ENCODE measurements at regions not wholly inside any gene's neighbourhood (a gene's known extent, or its start where the extent isn't known, plus 50 kb on each side); places are given as distances from the start of the nearest gene placed in this dataset.
"Not testable (repeated sequence)": the region's sequence is repeated elsewhere in the genome, so short reads cannot be mapped to it uniquely, and the experiment has no call there.

DNA sequence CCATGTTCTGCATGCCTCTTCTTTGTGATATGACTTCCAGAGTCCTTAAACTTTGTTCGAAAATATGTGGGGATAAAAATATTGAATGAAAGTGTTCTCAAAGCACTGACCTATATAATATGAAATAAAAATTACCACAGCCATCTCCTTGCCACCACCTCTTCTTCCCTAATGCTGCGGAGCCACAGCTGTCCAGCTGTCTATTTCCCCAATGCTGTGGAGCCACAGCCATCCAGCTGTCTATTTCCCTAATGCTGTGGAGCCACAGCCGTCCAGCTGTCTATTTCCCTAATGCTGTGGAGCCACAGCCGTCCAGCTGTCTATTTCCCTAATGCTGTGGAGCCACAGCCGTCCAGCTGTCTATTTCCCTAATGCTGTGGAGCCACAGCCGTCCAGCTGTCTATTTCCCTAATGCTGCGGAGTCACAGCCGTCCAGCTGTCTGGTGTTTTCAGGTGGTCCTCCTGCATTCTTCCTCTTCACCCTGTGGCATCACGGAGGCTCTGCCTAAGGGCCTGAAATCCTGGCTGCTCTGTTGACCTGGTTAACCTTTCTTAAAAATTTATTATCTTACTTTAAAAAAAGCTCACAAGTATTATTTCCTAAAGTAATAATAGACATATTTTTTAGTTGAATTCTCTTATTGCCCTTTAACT, 266.1 kb upstream of the MEX3C start:
- Histone ChIP-seq H3K27me3 (no peaks in the 10 kb centered on the region), H3K36me3 (no peaks in the 10 kb centered on the region), H3K9me3 (no peaks in the 10 kb centered on the region), H3K4me3 (no peak overlapping the region)
- DNase-seq: no peak

DNA sequence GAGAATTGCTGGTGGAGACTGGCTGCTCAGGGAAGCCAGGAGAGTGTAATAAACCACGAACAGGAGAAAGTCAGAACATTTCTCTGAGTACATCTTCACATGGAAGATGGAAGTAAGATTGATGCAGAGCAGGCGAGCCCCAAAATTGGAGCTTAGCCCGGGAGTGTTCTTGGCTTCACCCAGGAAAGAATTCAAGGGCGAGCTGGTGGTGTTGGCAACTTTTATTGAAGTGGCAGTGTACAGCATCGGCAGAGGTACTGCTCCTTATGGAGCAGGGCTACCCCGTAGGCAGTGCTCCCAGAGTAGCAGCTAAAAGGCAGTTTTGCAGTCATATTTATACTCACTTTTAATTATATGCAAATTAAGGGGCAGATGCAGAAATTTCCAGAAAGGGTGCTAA, 281.4 kb upstream of the MEX3C start:
- H3K4me3 ChIP-seq: no peak overlapping the region
- H3K36me3 ChIP-seq: no peaks in the 10 kb centered on the region
- H3K27me3 ChIP-seq: no peaks in the 10 kb centered on the region
- no peaks in the 10 kb centered on the region for H3K9me3 ChIP-seq
- no peak for DNase-seq

DNA sequence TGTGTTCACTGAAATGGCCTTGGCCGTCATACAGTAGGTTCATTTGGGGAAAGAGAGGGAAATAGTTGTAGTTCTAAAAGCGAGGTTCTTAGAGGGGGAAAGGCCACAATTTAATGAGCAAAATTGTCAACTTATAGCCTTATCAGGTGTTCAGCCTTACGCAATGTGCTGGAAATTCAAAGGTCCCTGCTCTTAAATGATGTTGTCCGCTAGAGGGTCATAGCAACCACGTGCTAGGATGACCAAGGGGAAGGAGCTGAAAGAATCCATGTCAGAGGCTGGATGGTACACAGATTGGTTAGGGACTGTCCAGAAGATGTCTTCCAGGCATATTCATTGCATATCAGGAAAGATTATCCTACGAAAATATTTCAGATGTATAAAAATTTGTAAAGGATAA, 282.3 kb upstream of the MEX3C start:
- no peak for DNase-seq
- H3K36me3 ChIP-seq: no peaks in the 10 kb centered on the region
- no peaks in the 10 kb centered on the region for H3K9me3 ChIP-seq
- H3K4me3 ChIP-seq: no peak overlapping the region
- no peaks in the 10 kb centered on the region for H3K27me3 ChIP-seq

DNA sequence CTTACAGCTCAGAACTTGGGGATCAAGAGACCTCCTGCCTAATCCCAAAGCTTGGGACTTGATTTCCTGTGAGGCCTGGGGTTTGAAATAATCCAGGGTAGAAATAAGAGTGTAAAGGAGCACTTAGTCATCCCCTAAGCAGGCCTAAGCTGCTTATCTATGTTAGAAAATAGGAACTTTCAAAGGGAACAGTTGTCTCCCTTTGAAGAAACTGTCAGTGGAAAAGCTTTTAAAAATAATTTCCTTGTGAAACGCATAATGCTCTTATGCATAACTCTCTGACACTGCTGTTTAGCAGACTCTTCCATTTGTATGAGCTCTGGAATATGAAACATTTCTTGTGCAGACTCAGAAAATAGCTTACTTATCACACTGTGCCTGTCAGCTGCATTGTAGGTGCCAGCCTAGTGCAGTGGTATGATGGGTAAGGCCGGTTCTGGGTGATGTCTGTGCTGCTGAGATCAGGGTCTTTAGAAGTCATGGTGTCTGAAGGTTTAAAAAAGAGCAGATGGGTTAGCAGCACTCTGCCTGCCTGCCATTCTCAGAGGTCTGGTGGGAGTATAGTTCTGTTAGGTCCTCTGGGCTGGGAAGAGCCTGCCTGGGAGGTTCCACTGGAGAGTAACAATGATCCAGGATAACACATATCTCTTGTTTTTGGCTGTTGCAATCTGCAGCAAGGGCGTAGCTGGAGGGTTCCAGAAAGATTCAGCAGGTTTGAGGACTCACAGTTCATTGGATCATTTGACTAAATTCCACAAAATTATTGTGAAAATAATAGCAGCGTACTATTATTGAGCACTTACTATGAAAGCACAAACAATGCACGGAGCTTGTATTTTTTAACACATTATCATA, 283.2 kb upstream of the MEX3C start:
- DNase-seq: no peak
- Histone ChIP-seq H3K4me3 (no peak overlapping the region), H3K36me3 (no peaks in the 10 kb centered on the region), H3K27me3 (no peaks in the 10 kb centered on the region), H3K9me3 (no peaks in the 10 kb centered on the region)

DNA sequence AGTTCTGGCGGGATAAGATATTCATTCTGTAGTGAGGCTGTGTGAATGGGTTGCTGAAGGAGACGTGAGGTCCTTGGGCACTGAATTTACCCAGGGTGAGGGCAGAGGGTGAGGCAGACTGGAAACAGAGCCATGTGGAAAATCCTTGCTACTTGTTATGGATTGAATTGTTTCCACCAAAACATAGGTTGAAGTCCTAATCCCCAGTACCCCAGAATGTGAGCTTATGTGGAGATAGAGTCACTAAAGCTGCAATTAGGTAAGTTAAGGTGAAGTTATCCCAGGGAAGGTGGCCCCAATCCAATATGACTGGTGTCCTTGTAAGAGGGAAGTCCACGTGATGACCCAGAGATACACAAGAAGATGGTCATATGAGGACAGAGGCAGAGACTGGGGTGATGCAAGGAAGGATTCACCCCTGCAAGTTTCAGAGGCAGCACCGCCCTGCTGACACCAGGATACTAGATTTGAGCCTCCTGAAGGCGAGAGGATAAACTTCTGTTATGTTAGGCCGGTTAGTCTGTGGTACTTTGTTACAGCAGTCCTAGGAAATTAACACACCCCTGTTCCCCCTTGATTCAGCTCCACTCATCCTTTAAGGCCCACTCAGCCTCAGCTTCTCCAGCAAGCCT, 289.4 kb upstream of the MEX3C start:
- H3K4me3 ChIP-seq: no peak overlapping the region
- H3K9me3 ChIP-seq: no peaks in the 10 kb centered on the region
- no peaks in the 10 kb centered on the region for H3K27me3 ChIP-seq
- DNase-seq: no peak
- no peaks in the 10 kb centered on the region for H3K36me3 ChIP-seq

DNA sequence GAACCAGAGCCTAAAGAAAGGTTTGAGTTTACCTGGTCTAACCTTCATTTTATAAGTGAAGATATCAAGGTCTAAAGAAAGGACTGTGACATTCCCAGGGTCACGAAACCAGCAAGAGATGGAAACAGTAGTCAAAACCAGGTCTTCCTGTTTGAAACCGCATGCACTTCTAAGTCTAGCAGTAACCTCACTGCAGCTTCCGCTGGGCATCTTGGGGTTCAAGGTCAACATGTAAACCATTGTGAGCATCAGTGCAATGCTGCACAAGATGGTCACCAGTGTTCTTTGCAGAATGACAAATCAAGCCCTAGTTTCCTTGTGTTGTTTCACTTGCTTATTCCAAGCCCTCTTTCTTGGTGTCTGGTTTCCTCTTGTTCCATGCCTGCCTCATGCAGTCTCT, 292.9 kb upstream of the MEX3C start:
- no peak overlapping the region for H3K4me3 ChIP-seq
- no peaks in the 10 kb centered on the region for H3K9me3 ChIP-seq
- no peaks in the 10 kb centered on the region for H3K36me3 ChIP-seq
- H3K27me3 ChIP-seq: no peaks in the 10 kb centered on the region
- DNase-seq: no peak

DNA sequence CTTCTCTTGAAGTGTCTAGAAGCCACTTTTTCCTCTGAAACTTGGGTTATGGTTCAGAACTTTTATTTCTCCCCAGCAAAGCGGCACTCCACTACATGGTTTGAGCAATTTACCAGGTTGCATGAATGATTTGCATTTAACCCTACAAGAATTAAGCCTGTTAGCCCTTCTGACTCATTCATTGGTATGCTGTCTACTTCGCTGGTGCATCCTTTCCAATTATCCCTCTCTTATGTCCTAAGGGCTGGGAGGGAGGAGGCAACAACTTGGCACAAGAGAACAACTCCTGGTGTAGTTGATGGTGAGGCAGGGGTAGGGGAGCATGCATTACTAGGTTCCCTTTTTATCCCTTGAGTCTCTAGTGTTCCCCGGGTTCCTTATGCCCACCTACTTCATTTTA, 293.4 kb upstream of the MEX3C start:
- Histone ChIP-seq H3K9me3 (no peaks in the 10 kb centered on the region), H3K4me3 (no peak overlapping the region), H3K27me3 (no peaks in the 10 kb centered on the region), H3K36me3 (no peaks in the 10 kb centered on the region)
- no peak for DNase-seq

DNA sequence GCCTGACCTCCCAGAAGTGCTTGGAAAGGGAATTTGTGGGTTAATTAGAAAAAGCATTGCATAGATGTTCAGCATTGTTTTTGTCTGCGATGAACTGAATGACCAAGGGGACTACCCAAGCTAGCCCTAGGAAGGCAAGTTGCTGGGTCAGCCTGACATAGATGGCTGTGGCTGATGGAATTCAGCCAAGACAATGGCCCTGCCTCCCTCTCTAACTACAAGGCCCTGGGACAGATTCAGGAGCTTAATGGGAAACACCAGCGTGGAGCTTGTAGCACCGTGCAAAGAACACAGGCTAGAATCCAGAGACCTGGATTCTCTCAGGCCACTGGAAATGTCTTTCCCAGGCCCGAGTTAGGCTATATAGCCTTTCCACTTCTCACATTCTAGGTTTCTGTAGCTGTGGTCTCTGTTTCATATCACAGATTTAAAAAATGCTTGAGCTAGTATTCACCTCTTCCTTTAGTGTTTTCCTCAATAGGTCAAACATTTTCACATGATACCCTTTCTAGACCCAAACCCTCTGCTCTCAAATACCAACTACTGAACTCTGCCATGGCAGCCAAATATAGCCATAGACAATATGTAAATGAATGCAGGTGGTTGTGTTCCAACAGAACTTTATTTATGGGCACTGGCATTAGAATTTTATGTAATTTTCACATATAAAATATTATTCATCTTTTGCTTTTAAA, 294.3 kb upstream of the MEX3C start:
- Histone ChIP-seq H3K27me3 (no peaks in the 10 kb centered on the region), H3K9me3 (no peaks in the 10 kb centered on the region), H3K36me3 (no peaks in the 10 kb centered on the region), H3K4me3 (no peak overlapping the region)
- no peak for DNase-seq

DNA sequence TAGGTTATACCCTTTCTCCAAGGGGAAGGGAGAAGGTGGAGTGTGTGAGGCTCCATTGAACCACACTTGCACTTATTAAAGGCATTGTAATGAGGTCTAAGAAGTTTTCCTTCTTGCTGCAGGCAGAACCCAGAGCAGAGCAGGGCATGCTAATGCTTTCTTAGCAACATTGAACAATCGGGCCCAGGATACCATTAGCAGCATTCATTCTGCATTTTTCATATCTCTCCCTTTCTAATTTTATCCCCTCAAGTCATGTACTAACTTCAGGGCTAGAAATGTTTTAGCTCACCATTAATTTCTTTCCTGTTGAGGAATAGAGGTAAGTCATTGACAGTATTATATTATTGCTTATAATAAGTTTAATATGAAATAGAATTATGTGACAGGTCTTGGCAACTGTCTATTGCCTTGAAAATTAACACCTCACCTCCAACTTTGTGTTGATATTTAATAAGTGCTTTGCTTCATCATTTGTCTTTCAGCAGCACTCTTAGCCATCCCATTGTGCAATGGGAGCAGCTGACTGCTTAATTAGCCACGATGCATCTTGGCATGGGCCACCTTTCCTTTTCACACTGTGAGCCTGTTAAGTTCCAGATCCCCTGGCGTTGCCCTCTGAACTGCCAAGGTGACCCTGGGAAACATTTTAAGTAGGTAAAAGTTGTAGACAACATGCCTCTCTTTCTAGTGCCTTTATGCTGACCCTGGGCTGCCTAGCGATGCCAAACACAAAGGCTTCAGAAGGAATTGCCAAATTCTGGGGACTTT, 300.8 kb upstream of the MEX3C start:
- H3K9me3 ChIP-seq: no peaks in the 10 kb centered on the region
- H3K36me3 ChIP-seq: no peaks in the 10 kb centered on the region
- H3K4me3 ChIP-seq: no peak overlapping the region
- no peaks in the 10 kb centered on the region for H3K27me3 ChIP-seq
- no peak for DNase-seq

DNA sequence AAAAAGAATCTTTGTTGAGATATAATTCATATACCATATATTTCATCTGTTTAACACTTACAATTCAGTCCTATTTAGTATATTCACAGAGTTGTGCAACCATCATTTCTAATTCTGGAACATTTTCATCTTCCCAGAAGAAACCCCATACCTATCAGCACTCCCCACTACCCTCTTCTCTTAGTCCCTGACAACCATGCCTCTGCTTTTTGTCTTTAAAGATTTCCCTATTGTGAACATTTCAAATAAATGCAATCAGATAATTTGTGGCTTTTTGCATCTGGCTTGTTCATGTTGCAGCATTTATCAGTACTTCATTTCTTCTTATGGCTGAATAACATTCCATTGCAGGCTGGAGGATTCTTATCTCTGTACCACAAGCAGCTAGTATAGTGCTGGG, 305.9 kb upstream of the MEX3C start:
- Histone ChIP-seq H3K4me3 (no peak overlapping the region), H3K9me3 (no peaks in the 10 kb centered on the region), H3K36me3 (no peaks in the 10 kb centered on the region), H3K27me3 (no peaks in the 10 kb centered on the region)
- DNase-seq: no peak

DNA sequence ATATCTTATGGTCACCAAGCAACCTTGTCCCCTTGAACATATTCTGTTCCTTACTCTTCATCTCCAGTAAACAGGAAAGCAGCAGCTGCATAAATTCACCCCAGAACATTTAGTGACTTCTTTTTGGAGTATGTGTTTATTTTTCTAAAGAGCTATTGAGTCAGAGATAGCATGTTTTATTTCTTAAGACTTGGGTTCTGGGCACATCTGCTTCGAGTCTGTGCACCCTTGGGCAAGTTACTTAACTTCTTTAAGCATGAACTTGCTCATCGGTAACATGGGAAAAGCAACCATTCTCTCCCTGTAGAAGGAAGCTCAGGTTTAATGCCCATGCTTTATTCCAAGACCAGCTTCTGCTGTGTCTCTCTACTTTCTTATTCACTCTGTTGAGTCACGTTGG, 309.3 kb upstream of the MEX3C start:
- no peak for DNase-seq
- no peaks in the 10 kb centered on the region for H3K36me3 ChIP-seq
- H3K9me3 ChIP-seq: 0 out of 2 replicates have a peak, but pooled peaks cover 2% of the 10 kb centered on the region
- no peaks in the 10 kb centered on the region for H3K27me3 ChIP-seq
- H3K4me3 ChIP-seq: no peak overlapping the region

DNA sequence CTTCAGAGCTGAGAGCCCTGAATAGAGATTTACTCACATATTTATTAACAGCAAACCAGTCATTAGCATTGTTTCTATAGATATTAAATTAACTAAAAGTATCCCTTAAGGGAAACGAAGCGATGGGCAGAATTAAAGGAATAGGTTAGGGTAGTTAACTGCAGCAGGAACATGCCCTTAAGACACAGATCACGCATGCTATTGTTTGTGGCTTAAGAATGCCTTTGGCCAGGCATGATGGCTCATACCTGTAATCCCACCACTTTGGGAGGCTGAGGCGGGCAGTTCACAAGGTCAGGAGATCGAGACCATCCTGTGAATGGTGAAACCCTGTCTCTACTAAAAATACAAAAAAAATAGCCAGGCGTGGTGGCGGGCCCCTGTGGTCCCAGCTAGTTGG, 310.9 kb upstream of the MEX3C start:
- H3K27me3 ChIP-seq: not testable (repeated sequence)

DNA sequence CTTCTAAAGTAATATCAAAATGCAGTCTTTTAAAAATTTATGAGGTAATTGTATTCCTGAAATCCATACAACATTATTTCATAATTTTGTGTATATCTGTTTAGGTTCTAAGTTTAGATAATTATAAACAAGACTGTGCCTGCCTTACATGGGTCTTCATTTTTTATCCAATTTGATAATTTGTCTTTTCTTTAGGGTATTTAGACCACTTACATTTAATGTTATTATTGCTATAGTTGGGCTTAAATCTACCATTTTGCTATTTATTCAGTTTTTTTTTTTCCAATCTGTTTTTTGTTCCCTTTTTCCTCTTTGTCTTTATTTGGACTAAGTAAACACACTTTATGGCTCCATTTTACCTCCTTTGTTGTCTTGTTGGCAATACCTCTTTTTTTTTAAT, 312.5 kb upstream of the MEX3C start:
- Histone ChIP-seq H3K36me3 (no peaks in the 10 kb centered on the region), H3K4me3 (no peak overlapping the region), H3K27me3 (no peaks in the 10 kb centered on the region), H3K9me3 (0 out of 2 replicates have a peak, but pooled peaks cover 2% of the 10 kb centered on the region)
- DNase-seq: no peak

More for the DNA sequence above, 310.9 kb upstream of the MEX3C start:
- DNase-seq, H3K4me3 ChIP-seq, H3K9me3 ChIP-seq, H3K36me3 ChIP-seq: not testable (repeated sequence)

DNA sequence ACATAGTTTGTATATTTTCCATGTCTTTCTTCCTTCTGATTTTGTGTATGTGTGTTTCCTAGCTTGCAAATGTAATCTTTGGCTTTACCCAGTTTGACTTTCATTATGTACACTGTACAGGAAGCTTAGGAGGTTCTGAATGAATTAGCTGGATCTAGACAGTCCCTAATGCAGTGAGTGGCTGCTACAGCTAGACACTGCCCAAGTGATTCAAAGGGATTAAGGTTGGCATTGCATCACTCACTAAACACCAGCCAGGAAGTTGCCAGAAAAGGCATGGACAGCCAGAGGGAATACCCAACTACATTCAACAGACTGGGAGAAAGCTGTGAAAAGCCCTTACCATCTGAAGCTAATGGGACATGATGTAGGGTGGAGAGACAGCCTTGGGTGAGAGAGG, 316.0 kb upstream of the MEX3C start:
- Histone ChIP-seq H3K27me3 (no peaks in the 10 kb centered on the region), H3K4me3 (no peak overlapping the region), H3K9me3 (0 out of 2 replicates have a peak, but pooled peaks cover 2% of the 10 kb centered on the region), H3K36me3 (no peaks in the 10 kb centered on the region)
- DNase-seq: peak; percentile 4

DNA sequence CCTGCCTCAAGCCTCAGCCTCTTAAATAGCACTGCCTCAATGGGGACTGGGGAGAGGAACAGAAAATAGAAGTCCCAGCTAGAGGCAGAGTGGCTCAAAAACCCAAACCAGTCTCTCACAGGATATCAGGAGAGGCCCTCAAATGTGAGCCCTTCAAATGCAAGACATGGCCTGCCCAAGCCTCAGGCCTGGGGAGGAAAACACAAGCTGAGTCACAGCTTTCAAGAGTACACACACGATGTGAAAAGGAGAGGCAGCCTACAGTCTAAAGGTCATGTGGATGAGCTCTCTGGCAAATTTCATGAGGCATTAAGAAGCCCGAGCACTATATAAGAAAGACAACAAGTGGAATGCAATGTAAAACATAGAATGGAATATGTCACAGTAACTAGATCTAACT, 316.6 kb upstream of the MEX3C start:
- 0 out of 2 replicates have a peak, but pooled peaks cover 2% of the 10 kb centered on the region for H3K9me3 ChIP-seq
- no peaks in the 10 kb centered on the region for H3K36me3 ChIP-seq
- DNase-seq: no peak
- H3K27me3 ChIP-seq: no peaks in the 10 kb centered on the region
- no peak overlapping the region for H3K4me3 ChIP-seq

DNA sequence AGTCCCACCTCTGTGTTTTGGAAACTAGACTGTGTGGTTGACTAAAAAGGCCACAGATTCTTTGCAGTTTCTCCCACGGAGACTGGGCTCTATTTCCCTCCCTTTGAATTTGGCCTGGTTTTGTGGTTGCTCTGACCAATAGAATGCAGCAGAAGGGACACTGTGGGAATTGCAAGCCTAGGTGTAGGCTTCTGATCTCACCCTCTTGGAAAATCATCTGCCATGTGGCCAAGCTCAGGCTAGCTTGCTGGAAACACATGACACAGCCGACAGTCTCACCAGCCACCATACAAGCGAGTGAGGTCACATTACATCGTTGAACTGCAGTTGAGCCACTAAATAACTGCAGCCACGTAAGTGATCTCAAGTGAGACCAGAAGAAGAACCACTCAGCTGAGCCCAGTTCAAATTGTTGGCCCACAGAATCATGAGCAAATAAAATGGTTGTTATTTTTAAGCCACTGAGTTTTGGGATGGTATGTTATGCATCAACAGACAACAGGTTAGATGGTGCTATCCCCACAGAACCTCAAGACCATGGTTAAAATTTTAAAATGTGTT, 319.1 kb upstream of the MEX3C start:
- no peaks in the 10 kb centered on the region for H3K36me3 ChIP-seq
- H3K4me3 ChIP-seq: no peak overlapping the region
- H3K9me3 ChIP-seq: no peaks in the 10 kb centered on the region
- no peaks in the 10 kb centered on the region for H3K27me3 ChIP-seq
- no peak for DNase-seq

All from MG63 (cell line).